ENCODE measurements at regions not wholly inside any gene's neighbourhood (a gene's known extent, or its start where the extent isn't known, plus 50 kb on each side); places are given as distances from the start of the nearest gene placed in this dataset.
"Not testable (repeated sequence)": the region's sequence is repeated elsewhere in the genome, so short reads cannot be mapped to it uniquely, and the experiment has no call there.

- H3K4me3 ChIP-seq (ENCODE audit: low read depth, low read length), result no peak overlapping the region
- no peak for DNase-seq (ENCODE audit: low read depth)
- no peak for TF ChIP-seq CTCF (conservative IDR thresholded peaks at IDR 0.05; ENCODE audit: low read depth, low read length)
These were observed 75.4 kb upstream of the LRRC4C start for GRCh38 chr11:41534861-41535260.

- no peak overlapping the region for H3K4me3 ChIP-seq (ENCODE audit: low read depth, low read length)
- DNase-seq (ENCODE audit: low read depth), result no peak
- TF ChIP-seq CTCF (conservative IDR thresholded peaks at IDR 0.05; ENCODE audit: low read depth, low read length), result no peak
These were observed 76.6 kb upstream of the LRRC4C start for GRCh38 chr11:41536021-41536568.

- not testable (repeated sequence) for DNase-seq (ENCODE audit: low read depth)
These were observed 85.5 kb upstream of the LRRC4C start for GRCh38 chr11:41544902-41545301.

GRCh38 chr11:41578421-41579051, 119.1 kb upstream of the LRRC4C start:
- DNase-seq (ENCODE audit: low read depth), result no peak
- TF ChIP-seq CTCF (conservative IDR thresholded peaks at IDR 0.05; ENCODE audit: low read depth, low read length), result no peak
- H3K4me3 ChIP-seq (ENCODE audit: low read depth, low read length), result no peak overlapping the region

More at GRCh38 chr11:41544902-41545301, 85.5 kb upstream of the LRRC4C start:
- H3K4me3 ChIP-seq (ENCODE audit: low read depth, low read length), result not testable (repeated sequence)

GRCh38 chr11:41579546-41579945, 120.1 kb upstream of the LRRC4C start:
- TF ChIP-seq CTCF (conservative IDR thresholded peaks at IDR 0.05; ENCODE audit: low read depth, low read length), result no peak
- DNase-seq (ENCODE audit: low read depth), result no peak
- H3K4me3 ChIP-seq (ENCODE audit: low read depth, low read length), result no peak overlapping the region

GRCh38 chr11:41609511-41609910, 150.1 kb upstream of the LRRC4C start:
- no peak for DNase-seq (ENCODE audit: low read depth)
- TF ChIP-seq CTCF (conservative IDR thresholded peaks at IDR 0.05; ENCODE audit: low read depth, low read length), result no peak
- H3K4me3 ChIP-seq (ENCODE audit: low read depth, low read length), result no peak overlapping the region

- no peak for DNase-seq (ENCODE audit: low read depth)
- no peak overlapping the region for H3K4me3 ChIP-seq (ENCODE audit: low read depth, low read length)
- TF ChIP-seq CTCF (conservative IDR thresholded peaks at IDR 0.05; ENCODE audit: low read depth, low read length), result peak; percentile 23
These were observed 153.0 kb upstream of the LRRC4C start for GRCh38 chr11:41612415-41612814.
